ENCODE measurements at regions not wholly inside any gene's neighbourhood (a gene's known extent, or its start where the extent isn't known, plus 50 kb on each side); places are given as distances from the start of the nearest gene placed in this dataset.

- no peak overlapping the region for H3K23ac ChIP-seq (ENCODE audit: insufficient read length)
- H3K9ac ChIP-seq (replicated peaks in 1 of 4; ENCODE audit: extremely low read depth in 1 of 4, low read depth in 3 of 4, low read length in 3 of 4) = no peak overlapping the region
- H3K79me2 ChIP-seq (ENCODE audit: control insufficient read depth in 1 of 2, insufficient read depth in 2 of 2, low read length in 2 of 2) = no peaks in the 10 kb centered on the region
- H2AK5ac ChIP-seq (ENCODE audit: low read depth, low read length) = no peak overlapping the region
- H3K18ac ChIP-seq (ENCODE audit: extremely low read depth, low read length) = no peak overlapping the region
- no peak overlapping the region for H2AFZ ChIP-seq (ENCODE audit: low read length)
- 89% methylated on average over 18 of the region's 18 CpGs; no CpG with 5 or more reads in 1 of the 2 experiments for WGBS, 2 experiments (ENCODE audit: extremely low coverage in 1 of 2, insufficient coverage in 1 of 2, insufficient read length in 1 of 2, insufficient replicate concordance in 2 of 2, low coverage in 1 of 2, low lambda C conversion rate in 2 of 2, missing lambda C conversion rate in 1 of 2)
- H3K9me3 ChIP-seq (ENCODE audit: insufficient read depth in 2 of 2, low read depth in 1 of 2, low read length in 1 of 2) = peaks cover 3 to 6% of the 10 kb centered on the region in 2 experiments; a peak in 1 of 4 replicates
- H4K20me1 ChIP-seq (replicated peaks in 1 of 2; ENCODE audit: control insufficient read depth in 1 of 2, insufficient read depth in 2 of 2, low read length in 2 of 2) = no peaks in the 10 kb centered on the region
- no peak overlapping the region for H2BK20ac ChIP-seq (ENCODE audit: low read length)
- H3K14ac ChIP-seq (ENCODE audit: insufficient read length) = no peak overlapping the region
- DNase-seq (ENCODE audit: low read depth in 1 of 2, low spot score in 2 of 2) = no peak
- no peak overlapping the region for H2BK120ac ChIP-seq (replicated peaks; ENCODE audit: low read depth, low read length)
- H4K5ac ChIP-seq (ENCODE audit: insufficient read length, low read depth, low read length) = no peak overlapping the region
- no peak overlapping the region for H3K4me3 ChIP-seq (ENCODE audit: extremely low read depth in 1 of 4, insufficient read depth in 2 of 4, low read depth in 3 of 4, low read length in 4 of 4)
- H4K91ac ChIP-seq (replicated peaks; ENCODE audit: insufficient read length, low read length) = no peak overlapping the region
- H2BK12ac ChIP-seq (ENCODE audit: low read depth, low read length) = no peak overlapping the region
- no peak for FAIRE-seq
- H3K23me2 ChIP-seq (ENCODE audit: low read depth, low read length) = no peaks in the 10 kb centered on the region
- ChIA-PET POLR2A (ENCODE audit: partially characterized antibody) (no interaction called here), CTCF (ENCODE audit: partially characterized antibody) (interaction anchor here (0.8 to 2.3 kb wide), 7 partner anchors 11 to 55 kb away, joined by 3 to 8 read pairs (median 4); no protein-coding TSS in a partner anchor)
- H2BK5ac ChIP-seq (ENCODE audit: low read depth, low read length) = no peak overlapping the region
- no peak overlapping the region for H3K56ac ChIP-seq (replicated peaks; ENCODE audit: insufficient read length, low read depth, low read length)
- H3K4me2 ChIP-seq (ENCODE audit: insufficient read depth in 1 of 2, low read depth in 2 of 2, low read length in 2 of 2) = no peak overlapping the region
- no peak overlapping the region for H4K8ac ChIP-seq (ENCODE audit: extremely low read depth, insufficient read depth, low read length)
- H3K4me1 ChIP-seq (replicated peaks in 1 of 4; ENCODE audit: control insufficient read depth in 3 of 4, insufficient read depth in 4 of 4, low read length in 3 of 4) = no peaks in the 10 kb centered on the region
- H3K36me3 ChIP-seq (ENCODE audit: control insufficient read depth in 2 of 4, insufficient read depth in 4 of 4, low read length in 3 of 4) = no peaks in the 10 kb centered on the region
- H3K79me1 ChIP-seq (ENCODE audit: low read depth, low read length) = no peaks in the 10 kb centered on the region
- no peak overlapping the region for H2BK15ac ChIP-seq (ENCODE audit: low read length)
- peaks cover 0 to 2% (median 0%) of the 10 kb centered on the region in 4 experiments; a peak in 3 of 7 replicates for H3K27me3 ChIP-seq (replicated peaks in 1 of 4; ENCODE audit: control insufficient read depth in 3 of 4, extremely low read depth in 1 of 4, insufficient read depth in 3 of 4, low read length in 3 of 4)
- H3K27ac ChIP-seq (ENCODE audit: low read depth, low read length) = no peak overlapping the region
- H3K4ac ChIP-seq (replicated peaks; ENCODE audit: insufficient read length, low read depth, low read length) = no peak overlapping the region
- no peak for TF ChIP-seq JUN (IDR thresholded peaks at IDR 0.05; ENCODE audit: low read depth, low read length)
- no peak for TF ChIP-seq CTBP2 (IDR thresholded peaks at IDR 0.05; ENCODE audit: borderline replicate concordance, insufficient read depth, insufficient read length, low read length)
- TF ChIP-seq ZNF274 (IDR thresholded peaks at IDR 0.05; ENCODE audit: borderline replicate concordance, extremely low read depth, low read length) = no peak
- no peak for TF ChIP-seq SP2 (IDR thresholded peaks at IDR 0.05; ENCODE audit: low read length)
- no peak for TF ChIP-seq KDM5A (IDR thresholded peaks at IDR 0.05; ENCODE audit: low read length)
- TF ChIP-seq SUZ12 (IDR thresholded peaks at IDR 0.05; ENCODE audit: low read length) = no peak
- TF ChIP-seq, protein P1, sequence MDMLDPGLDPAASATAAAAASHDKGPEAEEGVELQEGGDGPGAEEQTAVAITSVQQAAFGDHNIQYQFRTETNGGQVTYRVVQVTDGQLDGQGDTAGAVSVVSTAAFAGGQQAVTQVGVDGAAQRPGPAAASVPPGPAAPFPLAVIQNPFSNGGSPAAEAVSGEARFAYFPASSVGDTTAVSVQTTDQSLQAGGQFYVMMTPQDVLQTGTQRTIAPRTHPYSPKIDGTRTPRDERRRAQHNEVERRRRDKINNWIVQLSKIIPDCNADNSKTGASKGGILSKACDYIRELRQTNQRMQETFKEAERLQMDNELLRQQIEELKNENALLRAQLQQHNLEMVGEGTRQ (IDR thresholded peaks at IDR 0.05; ENCODE audit: low read length) = no peak
- TF ChIP-seq CBX8 (IDR thresholded peaks at IDR 0.05; ENCODE audit: borderline replicate concordance, low read depth, low read length) = no peak
- TF ChIP-seq YY1 (IDR thresholded peaks at IDR 0.05; ENCODE audit: low read depth, low read length) = no peak
- TF ChIP-seq BCL11A (IDR thresholded peaks at IDR 0.05; ENCODE audit: low read depth in 2 of 2, low read length in 2 of 2) = no peak
- no peak for TF ChIP-seq SAP30 (IDR thresholded peaks at IDR 0.05; ENCODE audit: insufficient read depth, insufficient replicate concordance, low read length)
Observed at GRCh38 chr20:60263725-60264709, 305.8 kb downstream of the CDH26 start.

Data from H1 (cell line).